HG02852 (cell line): ENCODE measurements at regions not wholly inside any gene's neighbourhood (a gene's known extent, or its start where the extent isn't known, plus 50 kb on each side); places are given as distances from the start of the nearest gene placed in this dataset.
"Not testable (repeated sequence)": the region's sequence is repeated elsewhere in the genome, so short reads cannot be mapped to it uniquely, and the experiment has no call there.

Experiments
- ATAC-seq: cut with Tn5 transposase; IDR thresholded peaks from one replicate; pipeline ENCODE4 v1.9.1; 2021; ENCODE audit warnings: mild to moderate bottlenecking, moderate library complexity; ENCODE audit not compliant: unreplicated experiment

DNA sequence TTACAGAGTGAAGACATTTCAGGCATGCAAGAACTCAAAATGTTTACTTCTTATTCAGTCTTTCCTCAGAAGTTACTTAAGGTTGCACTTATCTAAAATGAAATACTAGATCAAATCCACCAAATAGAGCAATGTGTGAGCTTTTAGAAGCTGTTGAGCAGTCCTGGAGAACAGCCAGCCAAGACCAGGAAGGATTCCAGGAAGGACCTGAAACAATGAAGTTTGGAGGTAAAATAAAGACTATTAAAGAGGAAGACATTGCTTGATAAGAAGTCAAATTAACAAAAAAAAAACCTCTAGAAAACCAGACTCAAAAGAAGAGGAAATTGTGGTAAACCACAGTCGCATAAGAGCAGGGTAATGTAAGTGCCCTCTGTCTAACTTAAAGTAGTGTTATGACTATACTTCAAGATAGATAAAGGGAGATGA, 156.2 kb upstream of the S1PR3 start:
- ATAC-seq, result no peak

DNA sequence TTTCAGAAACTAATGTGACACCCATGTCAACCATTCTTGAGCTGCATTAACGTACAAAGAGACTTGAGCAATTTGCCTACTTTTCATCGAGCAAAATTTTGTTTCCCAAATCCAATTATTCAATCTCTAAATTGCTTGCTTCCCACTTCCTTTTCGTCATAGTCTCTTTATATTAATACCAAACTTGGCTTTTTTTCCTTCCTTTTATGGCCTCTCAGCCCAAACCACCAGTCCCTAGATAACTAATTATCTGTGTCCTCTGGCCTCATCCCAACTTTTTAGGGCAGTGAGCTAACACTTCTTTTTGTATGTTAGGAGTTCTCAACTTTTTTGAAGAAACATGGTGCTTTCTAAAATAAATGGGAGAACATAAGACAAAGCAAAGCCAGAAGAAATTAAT, 155.5 kb upstream of the S1PR3 start:
- ATAC-seq, result no peak

DNA sequence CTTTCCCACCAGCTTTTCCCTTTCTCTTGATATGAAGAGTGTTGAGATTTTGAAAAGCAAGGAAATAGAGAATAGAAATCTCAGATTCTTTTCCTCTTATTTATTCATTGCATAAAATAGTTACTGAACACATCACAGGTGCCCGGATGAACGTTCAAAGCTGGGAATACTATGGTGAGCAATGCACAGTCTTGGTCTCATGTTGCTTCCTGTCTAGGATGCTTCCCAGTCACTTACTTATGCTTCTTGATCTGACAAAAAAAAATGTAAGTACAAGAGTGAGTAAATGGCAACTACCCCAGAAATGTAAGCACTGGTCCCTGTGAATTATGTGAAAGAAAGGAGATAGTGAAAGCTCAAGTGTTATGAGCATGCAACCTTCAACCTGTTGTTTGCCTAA, 153.5 kb upstream of the S1PR3 start:
- ATAC-seq, result no peak

DNA sequence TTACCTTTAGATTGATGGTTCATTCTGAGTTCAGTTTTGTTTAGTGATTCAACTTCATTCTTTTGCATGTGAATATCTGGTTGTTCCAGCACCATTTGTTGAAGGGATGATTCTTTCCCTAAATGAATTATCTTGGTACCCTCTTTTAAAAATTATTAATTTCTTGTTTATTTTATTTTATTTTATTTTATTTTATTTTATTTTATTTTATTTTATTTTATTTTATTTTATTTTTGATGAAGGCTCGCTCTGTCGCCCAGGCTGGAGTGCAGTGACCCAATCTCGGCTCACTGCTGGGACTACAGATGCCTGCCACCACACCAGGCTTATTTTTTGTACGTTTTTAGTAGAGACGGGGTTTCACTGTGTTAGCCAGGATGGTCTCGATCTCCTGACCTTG, 141.4 kb upstream of the S1PR3 start:
- not testable (repeated sequence) for ATAC-seq

DNA sequence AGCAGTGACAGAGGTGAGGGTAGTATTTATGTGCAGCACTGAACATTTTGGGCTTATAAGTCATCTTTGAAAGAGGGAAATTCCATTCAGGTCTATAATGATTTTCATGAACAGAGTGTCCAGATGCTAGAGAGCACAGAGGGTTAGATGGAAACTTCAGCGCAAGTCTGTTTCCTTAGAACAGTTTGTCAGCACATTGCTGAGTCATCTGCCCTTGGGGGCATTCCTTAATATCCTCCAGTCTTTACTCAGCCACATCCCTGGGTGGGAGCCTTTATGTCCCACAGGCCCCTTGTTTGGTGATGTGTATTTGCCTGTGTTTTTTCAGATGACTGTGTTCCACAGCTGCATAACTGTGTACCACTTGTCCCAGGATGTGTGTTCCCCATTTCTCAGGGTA, 138.5 kb upstream of the S1PR3 start:
- ATAC-seq, result no peak

DNA sequence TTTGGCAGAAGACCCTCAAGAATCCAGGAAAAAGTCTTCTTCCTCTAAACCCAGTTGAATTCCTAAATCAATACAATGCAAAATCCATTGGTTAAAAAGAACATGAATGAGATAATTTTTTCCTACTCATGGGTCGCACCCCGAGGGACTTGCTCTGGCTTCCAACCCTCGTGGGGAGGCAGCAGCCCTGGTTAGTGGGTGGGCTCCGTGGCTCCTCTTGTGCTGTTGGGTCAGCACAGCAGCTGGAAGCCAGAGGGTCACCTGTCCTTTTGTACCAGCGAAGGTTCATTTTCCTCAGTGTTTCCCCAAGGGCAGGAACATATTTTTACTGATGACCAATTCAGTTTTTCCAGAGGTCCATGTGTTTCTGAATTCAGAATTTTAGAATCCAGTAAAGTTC, 120.6 kb upstream of the S1PR3 start:
- ATAC-seq, result no peak

DNA sequence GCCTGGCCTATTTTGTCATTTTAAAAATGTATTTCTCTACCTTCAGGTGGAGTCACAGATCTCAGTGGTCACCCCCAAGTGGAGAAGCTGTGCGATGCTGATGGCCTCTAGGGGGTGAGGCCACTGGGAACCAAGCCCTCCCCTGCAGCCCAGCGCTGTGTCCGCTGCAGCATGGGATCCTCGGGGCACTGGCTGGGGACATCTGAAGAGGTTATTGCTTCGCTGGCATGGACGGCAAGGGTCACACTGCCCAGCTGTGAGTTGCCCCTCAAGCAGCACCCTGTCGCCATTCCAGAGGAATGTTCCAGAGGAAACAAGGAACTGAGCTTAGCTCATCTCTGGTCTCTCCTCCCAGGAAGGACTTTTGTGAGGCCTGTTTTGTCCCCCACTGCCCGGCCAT, 119.6 kb upstream of the S1PR3 start:
- ATAC-seq, result no peak

DNA sequence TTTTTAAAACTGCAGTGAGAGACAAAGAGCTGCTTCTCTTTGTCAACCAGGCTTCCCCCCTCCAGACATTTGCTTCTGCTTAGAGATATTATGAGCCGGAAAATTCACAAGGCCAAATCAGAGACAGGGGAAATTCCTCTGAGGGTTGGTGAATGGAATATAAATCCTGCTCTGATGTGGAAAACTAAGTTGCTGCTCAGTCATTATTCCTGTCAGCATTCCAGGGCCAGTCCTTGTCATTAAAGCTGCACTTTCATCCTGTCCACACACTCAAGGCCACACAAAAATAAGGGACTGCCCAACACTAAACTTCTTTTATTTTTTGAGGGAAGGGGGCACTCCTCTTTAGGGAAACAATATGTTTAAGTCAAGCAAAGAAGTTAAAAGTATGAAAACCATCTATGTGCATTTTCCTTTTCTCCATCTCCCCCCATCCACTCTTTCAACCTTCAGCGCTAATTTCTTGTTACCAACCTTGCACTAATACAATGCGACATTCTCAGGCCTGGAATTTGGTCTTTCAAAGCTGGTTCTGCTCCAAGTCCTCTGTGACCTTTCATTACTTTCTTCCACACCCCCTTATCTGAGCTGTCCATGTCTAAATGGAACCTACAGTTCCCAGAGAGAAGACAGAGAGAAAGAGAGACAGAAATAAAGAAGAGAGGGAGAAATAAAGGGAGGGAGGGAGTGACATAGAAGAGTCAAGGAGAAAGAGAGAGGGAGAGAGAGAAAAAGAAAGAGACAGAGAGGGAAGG, 118.9 kb upstream of the S1PR3 start:
- ATAC-seq, result no peak

DNA sequence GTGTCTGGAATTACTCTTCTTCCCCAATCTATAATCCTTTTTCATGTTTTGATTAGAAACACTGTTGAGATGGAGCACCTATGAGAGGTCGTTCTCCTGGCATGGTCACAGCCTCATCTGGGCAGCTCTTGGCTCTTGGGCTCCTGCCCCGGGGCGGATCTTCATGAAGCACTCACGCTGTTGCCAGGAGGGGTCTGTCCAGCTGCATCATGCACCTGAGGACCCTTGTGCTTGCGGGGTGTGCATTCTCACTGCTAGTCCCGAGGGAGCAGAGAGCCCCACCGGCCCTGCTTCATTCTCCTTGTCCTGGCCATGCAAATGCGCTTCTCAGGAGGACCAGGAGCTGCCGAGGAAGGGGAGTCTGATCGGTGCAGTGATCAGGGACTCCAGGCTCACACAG, 117.6 kb upstream of the S1PR3 start:
- ATAC-seq, result no peak

DNA sequence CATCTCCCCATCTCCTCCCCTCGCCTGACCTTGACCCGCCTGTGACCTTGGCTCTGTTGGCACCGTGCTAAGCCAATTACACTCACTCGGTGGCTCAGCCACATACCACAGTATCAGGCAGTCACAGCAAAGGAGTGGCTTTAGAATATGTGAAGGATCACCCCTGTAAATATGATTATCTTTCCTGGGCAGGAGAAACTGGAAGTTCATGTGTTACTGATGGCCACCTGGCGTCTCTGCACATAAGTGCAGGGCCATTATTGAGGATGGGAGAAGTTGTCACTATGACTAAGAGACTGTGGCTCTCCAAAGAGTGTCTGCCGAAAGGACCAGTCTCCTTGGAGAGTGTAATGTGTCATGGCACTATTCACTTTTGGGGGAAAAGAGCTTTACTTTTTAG, 116.9 kb upstream of the S1PR3 start:
- no peak for ATAC-seq

DNA sequence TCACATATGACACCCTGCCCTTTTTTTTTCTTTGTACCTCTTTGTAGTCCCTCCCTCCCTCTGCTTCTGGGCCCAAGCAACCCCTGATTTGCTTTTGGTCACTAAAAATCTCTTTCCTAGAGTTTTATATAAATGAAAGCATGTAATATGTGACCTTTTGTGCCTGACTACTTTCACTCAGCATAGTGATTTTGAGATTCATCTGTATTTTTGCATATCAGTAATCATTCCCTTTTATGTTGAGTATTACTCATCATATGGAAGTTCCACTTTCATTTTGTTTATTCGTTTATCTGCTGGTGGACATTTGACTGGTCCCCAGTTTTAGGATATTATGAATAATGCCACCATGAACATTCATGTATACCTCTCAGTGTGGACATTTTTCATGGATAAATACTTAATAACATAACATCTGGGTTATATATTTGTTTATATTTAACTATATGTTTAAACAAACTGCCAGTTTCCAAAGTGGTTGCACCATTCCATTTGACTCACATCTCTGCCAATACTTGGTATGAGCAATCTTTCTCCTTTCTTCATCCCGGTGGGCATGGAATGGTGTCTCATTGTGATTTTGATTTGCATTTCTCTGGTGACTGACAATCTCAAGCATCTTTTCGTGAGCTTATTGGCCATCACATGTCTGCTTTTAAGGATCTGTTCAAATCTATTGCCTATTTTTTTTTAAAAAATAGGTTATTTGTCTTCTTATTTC, 115.7 kb upstream of the S1PR3 start:
- no peak for ATAC-seq

DNA sequence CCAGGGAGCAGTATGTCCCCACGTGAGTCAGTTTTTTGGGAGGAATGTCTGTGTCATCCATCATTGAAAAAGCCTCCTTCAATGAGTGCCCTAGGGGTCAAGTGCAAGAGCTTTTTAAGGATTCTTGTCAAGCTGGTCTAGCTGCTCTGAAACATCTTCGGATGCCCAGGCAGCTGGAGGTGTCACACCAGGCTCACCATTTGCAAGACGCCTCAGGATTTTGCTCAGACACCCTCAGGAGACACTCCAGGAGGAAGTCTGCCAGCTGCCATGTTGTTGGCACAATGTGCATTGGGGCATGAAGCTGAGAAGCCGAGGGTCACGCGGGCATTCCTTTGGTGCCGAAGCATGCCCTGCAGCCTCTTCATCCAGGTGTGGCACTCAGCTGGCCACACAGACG, 111.1 kb upstream of the S1PR3 start:
- no peak for ATAC-seq

DNA sequence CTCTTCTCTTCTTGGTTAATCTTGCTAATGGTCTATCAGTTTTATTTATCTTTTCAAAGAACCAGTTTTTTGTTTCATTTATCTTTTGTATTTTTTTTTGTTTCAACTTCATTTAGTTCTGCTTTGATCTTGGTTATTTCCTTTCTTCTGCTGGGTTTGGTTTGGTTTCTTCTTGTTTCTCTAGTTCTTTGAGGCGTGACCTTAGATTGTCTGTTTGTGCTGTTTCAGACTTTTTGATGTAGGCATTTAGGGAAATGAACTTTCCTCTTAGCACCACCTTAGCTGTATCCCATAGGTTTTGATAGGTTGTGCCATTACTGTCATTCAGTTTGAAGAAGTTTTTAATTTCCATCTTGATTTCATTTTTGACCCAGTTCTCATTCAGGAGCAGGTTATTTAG, 107.0 kb upstream of the S1PR3 start:
- ATAC-seq, result not testable (repeated sequence)

DNA sequence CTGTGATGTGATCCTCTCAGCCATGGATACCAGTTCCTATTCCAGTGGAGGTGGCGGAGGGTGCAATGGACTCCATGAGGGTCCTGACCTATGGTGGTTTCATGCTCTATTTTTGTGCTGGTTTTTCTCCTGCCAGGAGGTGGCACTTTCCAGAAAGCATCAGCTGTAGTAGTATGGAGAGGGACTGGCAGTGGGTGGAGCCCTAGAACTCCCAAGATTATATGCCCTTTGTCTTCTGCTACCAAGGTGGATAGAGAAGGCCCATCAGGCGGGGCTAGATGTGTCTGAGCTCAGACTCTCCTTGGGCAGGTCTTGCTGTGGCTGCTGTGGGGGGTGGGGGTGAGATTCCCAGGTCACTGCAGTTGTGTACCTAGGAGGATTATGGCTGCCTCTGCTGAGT, 104.5 kb upstream of the S1PR3 start:
- not testable (repeated sequence) for ATAC-seq

DNA sequence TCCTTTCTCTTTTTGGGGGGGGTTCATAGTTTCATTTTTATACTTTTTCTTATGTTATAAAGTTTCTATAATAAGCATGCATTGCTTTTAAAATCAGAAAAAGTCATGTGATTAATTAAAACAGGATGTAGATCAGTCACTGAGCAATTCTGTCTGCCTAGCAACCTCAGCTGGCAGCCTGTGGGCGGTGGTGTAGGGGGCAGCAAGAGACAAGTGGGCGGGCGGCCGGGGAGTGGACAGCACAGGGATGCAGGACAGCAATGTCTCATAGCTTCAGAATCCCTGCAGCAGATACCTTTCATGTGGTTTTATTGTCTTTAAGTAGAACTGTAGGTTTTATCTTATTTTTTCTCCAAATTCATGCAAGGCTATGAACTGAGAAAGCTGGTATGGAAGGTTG, 101.9 kb upstream of the S1PR3 start:
- no peak for ATAC-seq

DNA sequence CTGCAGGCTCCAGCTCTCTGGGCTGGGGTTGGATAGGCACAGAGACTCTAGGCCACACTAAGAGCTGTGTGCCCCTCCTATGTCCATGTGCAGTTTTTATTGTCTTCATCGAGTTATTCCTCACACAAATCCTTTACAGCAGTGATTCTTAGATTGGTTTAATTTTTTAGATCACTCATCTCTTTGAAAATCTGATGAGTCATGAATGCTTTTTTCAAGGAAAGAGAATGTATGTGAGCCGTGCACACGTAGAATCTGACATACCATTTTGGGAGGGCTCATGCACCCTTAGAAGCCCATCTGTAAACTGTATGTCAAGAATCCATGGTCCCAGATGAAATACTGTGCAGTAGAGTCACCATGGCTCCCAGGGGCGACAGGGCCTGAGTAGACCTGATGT, 100.7 kb upstream of the S1PR3 start:
- ATAC-seq, result no peak

DNA sequence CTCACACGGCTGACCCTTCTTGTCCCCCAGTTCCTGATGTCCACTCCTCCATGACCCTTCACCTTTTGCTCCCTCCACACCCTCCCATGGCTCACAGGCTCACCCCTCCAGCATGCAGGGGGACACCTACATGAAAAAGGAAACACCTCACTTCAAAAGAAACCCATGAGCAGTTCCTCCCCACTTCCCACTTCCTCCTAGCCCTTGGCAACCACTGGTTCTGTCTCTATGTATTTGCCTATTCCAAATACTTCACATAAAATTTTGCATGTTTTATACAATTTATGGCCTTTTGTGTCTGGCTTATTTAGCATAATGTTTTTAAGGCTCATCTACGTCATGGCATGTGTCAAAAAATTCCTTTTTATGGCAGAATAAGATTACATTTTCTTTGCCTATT, 100.2 kb upstream of the S1PR3 start:
- ATAC-seq, result no peak

DNA sequence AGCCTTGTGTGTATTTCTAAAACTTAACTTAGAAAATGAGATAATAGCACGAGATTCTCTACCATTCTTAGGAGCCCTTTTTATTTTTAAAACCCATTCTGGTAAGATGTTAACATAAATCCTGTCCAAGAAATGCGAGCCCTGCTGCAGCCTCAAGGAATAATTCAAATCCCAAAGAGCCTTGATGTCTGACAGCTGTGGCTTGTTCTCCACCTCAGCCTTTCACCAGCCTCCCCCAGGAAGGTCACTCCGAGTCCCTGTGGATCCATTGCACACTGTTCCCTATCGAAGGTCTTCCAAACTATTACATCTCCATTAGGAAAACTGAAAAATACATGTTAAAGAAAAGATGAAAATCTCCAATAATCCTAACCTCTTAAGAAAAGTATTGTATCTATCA, 98.5 kb upstream of the S1PR3 start:
- ATAC-seq, result no peak

DNA sequence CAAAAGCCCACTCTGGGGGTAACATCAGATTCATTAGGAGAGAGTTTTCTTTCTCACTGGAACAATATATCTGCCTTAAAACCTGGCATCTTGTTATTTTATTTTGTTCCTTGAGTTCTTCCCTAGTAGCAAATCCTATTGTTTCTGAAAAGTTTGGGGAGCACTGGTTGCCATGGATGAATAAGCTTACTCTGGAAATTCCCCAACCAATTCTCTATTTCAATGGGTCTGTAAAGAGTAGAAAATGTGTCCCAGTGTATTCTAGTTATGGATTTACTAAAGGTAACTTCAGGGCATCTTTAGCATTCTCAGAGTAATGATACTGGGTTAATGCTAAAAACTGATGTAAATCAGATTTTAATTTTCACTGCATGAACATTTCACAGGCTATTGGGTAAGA, 94.2 kb upstream of the S1PR3 start:
- no peak for ATAC-seq

DNA sequence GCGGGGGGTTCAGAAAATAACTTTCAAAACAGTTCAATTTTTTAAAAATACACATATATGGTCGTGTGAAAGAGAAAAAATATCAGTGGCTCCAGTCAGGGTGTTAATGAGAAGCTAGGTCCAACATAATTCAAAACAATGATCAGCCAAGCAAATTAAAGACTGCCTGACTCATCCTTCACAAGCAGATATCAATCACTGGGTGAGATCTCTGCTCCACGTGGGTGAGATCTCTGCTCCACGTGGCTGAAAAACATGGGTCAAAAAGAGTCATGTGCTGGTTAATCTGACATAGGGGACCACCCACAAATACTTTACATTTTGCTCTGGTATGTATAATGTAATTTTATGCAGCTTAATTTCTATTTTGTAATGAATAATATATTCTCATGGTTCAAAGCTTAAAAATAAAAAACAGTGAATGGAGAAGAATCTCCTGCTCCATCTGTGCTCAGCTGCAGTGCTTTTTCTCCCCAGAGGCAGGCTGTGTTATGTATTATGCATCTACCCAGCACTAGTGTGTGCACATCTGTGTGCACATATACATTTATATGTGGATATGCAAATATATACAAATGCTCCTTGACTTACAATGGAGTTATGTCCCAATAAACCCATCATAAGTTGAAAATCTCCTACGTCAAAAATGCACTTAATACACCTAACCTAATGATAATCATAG, 93.1 kb upstream of the S1PR3 start:
- ATAC-seq, result no peak

DNA sequence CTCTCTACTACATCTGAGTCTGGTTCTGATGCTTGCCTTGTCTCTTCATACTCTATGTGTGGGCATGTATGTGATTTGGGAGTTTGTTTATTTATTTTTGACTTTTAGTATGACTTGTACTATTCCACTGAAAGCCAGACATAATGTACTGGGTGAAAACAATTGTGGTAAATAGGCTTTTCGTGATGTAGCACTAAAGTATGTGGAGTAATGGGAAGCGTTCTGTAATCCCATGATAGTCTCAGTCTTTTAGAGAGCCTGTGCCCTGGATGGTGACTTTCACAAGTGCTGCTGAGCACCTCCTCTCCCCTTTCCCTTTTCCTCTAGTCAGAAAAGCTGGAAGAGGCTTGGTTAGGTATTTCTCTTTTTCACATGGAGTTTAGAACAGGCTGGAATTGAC, 85.8 kb upstream of the S1PR3 start:
- no peak for ATAC-seq

DNA sequence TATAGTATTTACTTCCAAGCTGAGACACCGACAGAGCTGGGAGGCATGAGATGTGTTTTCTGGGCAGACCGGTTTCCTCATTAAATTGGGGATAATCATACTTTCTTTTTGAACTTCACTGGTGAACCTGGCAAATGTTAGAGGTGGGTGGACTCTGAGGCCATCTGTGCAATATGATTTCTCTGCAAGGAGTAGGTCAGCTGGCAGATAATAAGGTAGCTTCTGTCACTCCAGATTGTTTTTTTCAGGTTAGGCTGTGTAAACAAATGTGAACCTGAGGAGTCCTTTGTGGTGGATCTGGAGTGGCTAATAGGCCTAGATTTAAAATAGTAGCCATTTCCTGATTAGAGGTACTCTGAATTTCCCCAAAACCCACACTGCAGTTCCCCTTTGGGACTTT, 75.4 kb upstream of the S1PR3 start:
- ATAC-seq, result no peak
